ENCODE measurements at regions not wholly inside any gene's neighbourhood (a gene's known extent, or its start where the extent isn't known, plus 50 kb on each side); places are given as distances from the start of the nearest gene placed in this dataset.

- CTCF ChIA-PET (ENCODE audit: partially characterized antibody): interaction anchor here (0.9 to 1.5 kb wide), 2 partner anchors 12 to 74 kb away, joined by 4 to 5 read pairs; no protein-coding TSS in a partner anchor
- no peak for FAIRE-seq
These were observed 365.7 kb upstream of the FANCL start for GRCh38 chr2:58606799-58607198.

More at GRCh38 chr2:58606799-58607198, 365.7 kb upstream of the FANCL start:
- no peak overlapping the region for H3K23ac ChIP-seq (ENCODE audit: insufficient read length)
- H3K79me1 ChIP-seq (ENCODE audit: low read depth, low read length): no peaks in the 10 kb centered on the region
- H2AFZ ChIP-seq (ENCODE audit: low read length): no peak overlapping the region
- no peak for TF ChIP-seq HDAC2 (IDR thresholded peaks at IDR 0.05; ENCODE audit: borderline replicate concordance in 1 of 2, low read depth in 2 of 2, low read length in 2 of 2)
- TF ChIP-seq MAX (IDR thresholded peaks at IDR 0.05): no peak
- no peak for TF ChIP-seq ZNF274 (IDR thresholded peaks at IDR 0.05; ENCODE audit: borderline replicate concordance, extremely low read depth, low read length)
- no peak for TF ChIP-seq FOSL1 (IDR thresholded peaks at IDR 0.05; ENCODE audit: insufficient read depth, low read depth, low read length)
- no peak for TF ChIP-seq ATF3 (IDR thresholded peaks at IDR 0.05; ENCODE audit: insufficient read depth, low read depth, low read length)
- 0 out of 2 replicates have a peak, but pooled peaks have one; percentile 11 for TF ChIP-seq JUND (IDR thresholded peaks at IDR 0.05; ENCODE audit: low read length)
- TF ChIP-seq KDM5A (IDR thresholded peaks at IDR 0.05; ENCODE audit: low read length): no peak
- no peak for TF ChIP-seq PHF8 (conservative IDR thresholded peaks at IDR 0.05; ENCODE audit: low read depth, low read length)
- peak; percentile 26; the same call in 1 of the 2 replicates for TF ChIP-seq CEBPB (IDR thresholded peaks at IDR 0.05; ENCODE audit: low read depth, low read length)
- no peak for TF ChIP-seq SIX5 (IDR thresholded peaks at IDR 0.05; ENCODE audit: low read depth, low read length)
- no peak for TF ChIP-seq POLR2A (IDR thresholded peaks at IDR 0.05; ENCODE audit: control extremely low read depth in 1 of 2, low read depth in 2 of 2, low read length in 2 of 2)
- TF ChIP-seq CBX5 (IDR thresholded peaks at IDR 0.05; ENCODE audit: low read depth, low read length): no peak
- no peak for TF ChIP-seq YY1 (IDR thresholded peaks at IDR 0.05; ENCODE audit: low read depth, low read length)
- no peaks in the 10 kb centered on the region for H3K27me3 ChIP-seq (replicated peaks in 1 of 4; ENCODE audit: control insufficient read depth in 3 of 4, extremely low read depth in 1 of 4, insufficient read depth in 3 of 4, low read length in 3 of 4)
- no peak overlapping the region for H3K9ac ChIP-seq (replicated peaks in 1 of 4; ENCODE audit: extremely low read depth in 1 of 4, low read depth in 3 of 4, low read length in 3 of 4)
- no peaks in the 10 kb centered on the region for H3K23me2 ChIP-seq (ENCODE audit: low read depth, low read length)
- no peak for DNase-seq (ENCODE audit: low read depth in 1 of 2, low spot score in 2 of 2)
- H3K4ac ChIP-seq (replicated peaks; ENCODE audit: insufficient read length, low read depth, low read length): no peak overlapping the region
- no peaks in the 10 kb centered on the region for H3K79me2 ChIP-seq (ENCODE audit: control insufficient read depth in 1 of 2, insufficient read depth in 2 of 2, low read length in 2 of 2)
- no peak overlapping the region for H2BK20ac ChIP-seq (ENCODE audit: low read length)
- H2AK5ac ChIP-seq (ENCODE audit: low read depth, low read length): no peak overlapping the region
- no peaks in the 10 kb centered on the region for H3K36me3 ChIP-seq (ENCODE audit: control insufficient read depth in 2 of 4, insufficient read depth in 4 of 4, low read length in 3 of 4)
- no peak overlapping the region for H2BK120ac ChIP-seq (replicated peaks; ENCODE audit: low read depth, low read length)
- H3K4me2 ChIP-seq (ENCODE audit: insufficient read depth in 1 of 2, low read depth in 2 of 2, low read length in 2 of 2): no peak overlapping the region
- H3K4me1 ChIP-seq (replicated peaks in 1 of 4; ENCODE audit: control insufficient read depth in 3 of 4, insufficient read depth in 4 of 4, low read length in 3 of 4): no peaks in the 10 kb centered on the region; a peak in 1 of 7 replicates
- no peak overlapping the region; the same call in 1 of the 2 replicates for H2BK12ac ChIP-seq (ENCODE audit: low read depth, low read length)
- H3K27ac ChIP-seq (ENCODE audit: low read depth, low read length): no peak overlapping the region
- no peak overlapping the region for H3K14ac ChIP-seq (ENCODE audit: insufficient read length)
- H4K5ac ChIP-seq (ENCODE audit: insufficient read length, low read depth, low read length): no peak overlapping the region
- no peaks in the 10 kb centered on the region for H4K20me1 ChIP-seq (replicated peaks in 1 of 2; ENCODE audit: control insufficient read depth in 1 of 2, insufficient read depth in 2 of 2, low read length in 2 of 2)
- POLR2A ChIA-PET (ENCODE audit: partially characterized antibody): no interaction called here
- H3K4me3 ChIP-seq (ENCODE audit: extremely low read depth in 1 of 4, insufficient read depth in 2 of 4, low read depth in 3 of 4, low read length in 4 of 4): no peak overlapping the region
- no peak overlapping the region for H3K18ac ChIP-seq (ENCODE audit: extremely low read depth, low read length)
- H3K56ac ChIP-seq (replicated peaks; ENCODE audit: insufficient read length, low read depth, low read length): no peak overlapping the region
- H3K9me3 ChIP-seq (ENCODE audit: insufficient read depth in 2 of 2, low read depth in 1 of 2, low read length in 1 of 2): no peaks in the 10 kb centered on the region
- H2BK15ac ChIP-seq (ENCODE audit: low read length): no peak overlapping the region
- H4K8ac ChIP-seq (ENCODE audit: extremely low read depth, insufficient read depth, low read length): no peak overlapping the region
- H4K91ac ChIP-seq (replicated peaks; ENCODE audit: insufficient read length, low read length): no peak overlapping the region
- no peak overlapping the region for H2BK5ac ChIP-seq (ENCODE audit: low read depth, low read length)
